Adipocyte (in vitro differentiated cells): ENCODE measurements at regions not wholly inside any gene's neighbourhood (a gene's known extent, or its start where the extent isn't known, plus 50 kb on each side); places are given as distances from the start of the nearest gene placed in this dataset.

Source experiments
- DNase-seq: peaks from one replicate; pipeline ENCODE4 v3.0.0-alpha.2; 2015; ENCODE audit warnings: low read depth
- H3K27me3 ChIP-seq: replicated peaks from 2 replicates; pipeline ENCODE4 v1.7.0; 2013; ENCODE audit warnings: mild to moderate bottlenecking, low read length, moderate library complexity; ENCODE audit not compliant: control insufficient read depth, insufficient read depth
- H3K36me3 ChIP-seq: 2 replicates; pipeline ENCODE4 v1.7.0; 2013; ENCODE audit warnings: low read length, mild to moderate bottlenecking, moderate library complexity; ENCODE audit not compliant: control insufficient read depth, insufficient read depth, severe bottlenecking
- H3K4me1 ChIP-seq: 2 replicates; pipeline ENCODE4 v1.7.0; 2013; ENCODE audit warnings: mild to moderate bottlenecking, low read length, moderate library complexity; ENCODE audit not compliant: control insufficient read depth, insufficient read depth
- H3K4me3 ChIP-seq: 2 replicates; pipeline ENCODE4 v1.7.0; 2013; ENCODE audit warnings: mild to moderate bottlenecking, low read length, moderate library complexity
- H3K9ac ChIP-seq: 2 replicates; pipeline ENCODE4 v1.7.0; 2013; ENCODE audit warnings: mild to moderate bottlenecking, low read length, moderate library complexity
- H3K9me3 ChIP-seq: 2 replicates; pipeline ENCODE4 v1.7.0; 2013; ENCODE audit warnings: mild to moderate bottlenecking, low read length, moderate library complexity; ENCODE audit not compliant: control insufficient read depth

GRCh38 chr7:1293950-1294411 lies 61.3 kb downstream of the UNCX start:
- Histone ChIP-seq H3K4me1 (peaks cover 11% of the 10 kb centered on the region), H3K9ac (no peak overlapping the region), H3K27me3 (peaks cover 36% of the 10 kb centered on the region), H3K9me3 (no peaks in the 10 kb centered on the region), H3K4me3 (no peak overlapping the region), H3K36me3 (no peaks in the 10 kb centered on the region)
- DNase-seq = no peak

GRCh38 chr7:1295776-1296355 lies 63.2 kb downstream of the UNCX start:
- Histone ChIP-seq H3K4me3 (no peak overlapping the region), H3K27me3 (peaks cover 47% of the 10 kb centered on the region), H3K4me1 (peaks cover 4% of the 10 kb centered on the region), H3K9ac (no peak overlapping the region), H3K36me3 (no peaks in the 10 kb centered on the region), H3K9me3 (no peaks in the 10 kb centered on the region)
- no peak for DNase-seq

- no peak for DNase-seq
- H3K27me3 ChIP-seq = peaks cover 48% of the 10 kb centered on the region
Measured at GRCh38 chr7:1296356-1296981, 63.8 kb downstream of the UNCX start.

GRCh38 chr7:1297017-1297960 lies 64.6 kb downstream of the UNCX start:
- Histone ChIP-seq H3K36me3 (no peaks in the 10 kb centered on the region), H3K9ac (no peak overlapping the region), H3K4me1 (no peaks in the 10 kb centered on the region), H3K4me3 (no peak overlapping the region), H3K27me3 (peaks cover 49% of the 10 kb centered on the region), H3K9me3 (no peaks in the 10 kb centered on the region)
- no peak for DNase-seq

More at GRCh38 chr7:1296356-1296981, 63.8 kb downstream of the UNCX start:
- Histone ChIP-seq H3K4me3 (no peak overlapping the region), H3K9me3 (no peaks in the 10 kb centered on the region), H3K4me1 (peaks cover under 1% of the 10 kb centered on the region), H3K9ac (no peak overlapping the region), H3K36me3 (no peaks in the 10 kb centered on the region)

GRCh38 chr7:1298051-1298930 lies 65.6 kb downstream of the UNCX start:
- Histone ChIP-seq H3K36me3 (no peaks in the 10 kb centered on the region), H3K4me1 (no peaks in the 10 kb centered on the region), H3K9ac (no peak overlapping the region), H3K4me3 (no peak overlapping the region), H3K27me3 (peaks cover 55% of the 10 kb centered on the region), H3K9me3 (no peaks in the 10 kb centered on the region)
- no peak for DNase-seq

- Histone ChIP-seq H3K9me3 (no peaks in the 10 kb centered on the region), H3K4me3 (no peak overlapping the region), H3K9ac (no peak overlapping the region), H3K27me3 (peaks cover 53% of the 10 kb centered on the region), H3K4me1 (no peaks in the 10 kb centered on the region), H3K36me3 (no peaks in the 10 kb centered on the region)
- DNase-seq = no peak
Measured at GRCh38 chr7:1298931-1299885, 66.5 kb downstream of the UNCX start.

- no peak overlapping the region for H3K4me3 ChIP-seq
- H3K27me3 ChIP-seq = peaks cover 51% of the 10 kb centered on the region
- H3K9me3 ChIP-seq = no peaks in the 10 kb centered on the region
- no peaks in the 10 kb centered on the region for H3K36me3 ChIP-seq
- H3K9ac ChIP-seq = no peak overlapping the region
- H3K4me1 ChIP-seq = no peaks in the 10 kb centered on the region
- DNase-seq = no peak
Measured at GRCh38 chr7:1300206-1300605, 67.5 kb downstream of the UNCX start.

- Histone ChIP-seq H3K9me3 (no peaks in the 10 kb centered on the region), H3K27me3 (peaks cover 51% of the 10 kb centered on the region)
Measured at GRCh38 chr7:1300636-1301035, 68.0 kb downstream of the UNCX start.

GRCh38 chr7:1301054-1301881 lies 68.6 kb downstream of the UNCX start:
- H3K9ac ChIP-seq = no peak overlapping the region
- H3K4me1 ChIP-seq = no peaks in the 10 kb centered on the region
- H3K9me3 ChIP-seq = no peaks in the 10 kb centered on the region
- H3K4me3 ChIP-seq = no peak overlapping the region
- H3K27me3 ChIP-seq = peaks cover 51% of the 10 kb centered on the region
- H3K36me3 ChIP-seq = no peaks in the 10 kb centered on the region
- DNase-seq = no peak

More at GRCh38 chr7:1300636-1301035, 68.0 kb downstream of the UNCX start:
- no peak for DNase-seq
- Histone ChIP-seq H3K9ac (no peak overlapping the region), H3K4me3 (no peak overlapping the region), H3K4me1 (no peaks in the 10 kb centered on the region), H3K36me3 (no peaks in the 10 kb centered on the region)
